H54 (cell line): ENCODE measurements at regions not wholly inside any gene's neighbourhood (a gene's known extent, or its start where the extent isn't known, plus 50 kb on each side); places are given as distances from the start of the nearest gene placed in this dataset.

Experiments
- DNase-seq: peaks from one replicate; pipeline ENCODE4 v3.0.0; 2011; ENCODE audit warnings: low spot score, mixed read lengths; ENCODE audit not compliant: insufficient read length
- FAIRE-seq: peaks from 3 replicates; lab custom pipeline; 2011; peaks lifted over from hg19 to GRCh38; lab: Jason Lieb, UNC
- POLR2A ChIP-seq: IDR thresholded peaks from 2 replicates; pipeline ENCODE4 v1.6.1; 2011; ENCODE audit warnings: low read depth, mild to moderate bottlenecking, low read length

DNA sequence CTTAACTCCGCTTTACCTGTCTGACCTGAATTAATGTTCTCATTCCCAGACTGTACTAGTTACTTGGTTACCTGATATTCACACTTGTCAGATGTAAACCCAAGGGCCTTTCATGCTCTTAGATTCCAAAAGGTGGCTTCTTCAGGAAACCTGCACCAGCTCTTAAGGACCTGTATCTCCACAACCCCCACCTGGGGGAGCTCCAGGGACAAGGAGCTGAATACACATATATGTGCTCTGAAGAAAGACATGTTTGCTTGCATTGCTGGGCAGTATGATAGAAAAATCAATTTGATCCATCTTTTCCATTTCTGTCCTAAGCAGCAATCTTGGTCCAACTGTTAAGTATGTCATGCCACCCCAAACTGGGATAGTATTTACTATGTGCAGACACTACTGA is 64.8 kb upstream of the POU3F2 start:
- no peak for TF ChIP-seq POLR2A
- DNase-seq = peak; percentile 2
- no peak for FAIRE-seq

DNA sequence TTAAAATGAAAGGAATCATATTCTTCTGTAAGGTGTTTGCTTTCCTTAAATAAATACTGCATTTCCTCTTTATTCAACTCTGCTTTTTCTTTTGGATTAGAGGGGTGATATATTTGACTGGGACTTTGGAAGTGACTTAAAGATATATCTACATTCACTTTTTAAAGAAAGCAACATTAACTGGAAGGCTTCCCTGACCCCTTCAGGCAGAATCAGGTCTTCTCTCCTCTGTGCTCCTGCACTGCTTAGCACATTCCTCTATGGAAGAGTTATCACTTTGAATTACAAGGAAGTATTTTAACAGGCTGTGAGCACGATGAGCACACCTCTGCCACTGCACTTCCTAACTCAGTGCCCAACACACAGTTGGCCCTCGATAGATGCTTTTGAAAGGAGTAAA is 59.2 kb upstream of the POU3F2 start:
- TF ChIP-seq POLR2A = no peak
- DNase-seq (no peak), FAIRE-seq (no peak)

- no peak for FAIRE-seq
- TF ChIP-seq POLR2A = no peak
- no peak for DNase-seq
Measured at GRCh38 chr6:98777762-98778161, 56.6 kb upstream of the POU3F2 start.

DNA sequence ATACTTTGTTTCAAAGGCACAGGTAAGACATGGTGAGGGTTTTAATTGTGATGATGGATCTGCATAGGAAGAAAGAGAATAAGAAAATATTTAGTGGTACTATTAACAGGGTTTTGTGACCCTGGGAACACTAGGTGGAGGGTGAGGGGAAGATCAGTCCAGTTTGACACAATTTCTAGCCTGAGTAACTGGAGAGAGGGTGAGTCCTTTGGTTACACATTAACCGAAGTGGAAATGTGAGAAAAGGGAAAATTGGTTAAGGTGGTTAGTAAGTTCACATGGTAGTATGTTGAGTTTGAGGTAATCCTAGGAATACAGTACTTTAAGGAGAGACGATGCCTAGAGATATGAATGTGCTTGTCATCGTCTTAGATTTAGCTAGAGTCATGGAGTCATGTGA is 54.8 kb upstream of the POU3F2 start:
- DNase-seq (no peak), FAIRE-seq (no peak)
- no peak for TF ChIP-seq POLR2A

GRCh38 chr6:98782772-98783171 is 51.6 kb upstream of the POU3F2 start:
- no peak for TF ChIP-seq POLR2A
- FAIRE-seq = no peak

GRCh38 chr6:98783578-98783977 is 50.8 kb upstream of the POU3F2 start:
- FAIRE-seq (no peak), DNase-seq (no peak)
- no peak for TF ChIP-seq POLR2A

More at GRCh38 chr6:98782772-98783171, 51.6 kb upstream of the POU3F2 start:
- no peak for DNase-seq
